K562 (cell line): ENCODE measurements at regions not wholly inside any gene's neighbourhood (a gene's known extent, or its start where the extent isn't known, plus 50 kb on each side); places are given as distances from the start of the nearest gene placed in this dataset.

Experiments used
- C11orf30 ChIP-seq: fragments of 450-650 bp; IDR thresholded peaks from 2 replicates; pipeline ENCODE4 v1.6.1; 2016; ENCODE audit warnings: low read depth, mild to moderate bottlenecking
- E2F8 ChIP-seq: fragments of 450-650 bp; IDR thresholded peaks from 2 replicates; pipeline ENCODE4 v1.7.1; 2018; ENCODE audit warnings: mild to moderate bottlenecking, low read depth; ENCODE audit not compliant: partially characterized antibody
- KAT8 ChIP-seq: fragments of 450-650 bp; IDR thresholded peaks from 2 replicates; pipeline ENCODE4 v1.6.1; 2016; ENCODE audit warnings: low read depth, mild to moderate bottlenecking
- MIER1 ChIP-seq: fragments of 450-650 bp; IDR thresholded peaks from 2 replicates; pipeline ENCODE4 v1.6.1; 2016; ENCODE audit warnings: antibody characterized with exemption, mild to moderate bottlenecking, low read depth
- MNT ChIP-seq, 2 experiments: fragments of 450-650 bp; conservative IDR thresholded peaks; 2 replicates each; pipeline ENCODE4 v1.6.1; 2017; ENCODE audit warnings: mild to moderate bottlenecking in 2 of 2, moderate library complexity in 2 of 2
- NELFE ChIP-seq: IDR thresholded peaks from 2 replicates; pipeline ENCODE4 v1.6.1; 2011; ENCODE audit warnings: mild to moderate bottlenecking; ENCODE audit not compliant: insufficient read depth, insufficient read length
- RBM34 ChIP-seq: fragments of 200-400 bp; formaldehyde crosslinking; IDR thresholded peaks from 2 replicates; pipeline ENCODE4 v1.6.1; 2018; ENCODE audit warnings: low read length, borderline replicate concordance; ENCODE audit not compliant: insufficient read depth
- SMAD4 ChIP-seq: fragments of 250-450 bp; sonication (Bioruptor Pico); conservative IDR thresholded peaks from 2 replicates; pipeline ENCODE4 v1.8.0; 2021; ENCODE audit warnings: inconsistent platforms, mild to moderate bottlenecking, moderate library complexity
- ZBTB33 ChIP-seq: sonication (generic); formaldehyde crosslinking; IDR thresholded peaks from 2 replicates; pipeline ENCODE4 v1.8.1; 2023; ENCODE audit warnings: mild to moderate bottlenecking, missing genetic modification reagents
- ZBTB8A ChIP-seq: fragments of 450-650 bp; IDR thresholded peaks from 2 replicates; pipeline ENCODE4 v1.6.1; 2018; ENCODE audit warnings: mild to moderate bottlenecking, moderate library complexity; ENCODE audit not compliant: partially characterized antibody
- ZNF512 ChIP-seq: IDR thresholded peaks from 2 replicates; pipeline ENCODE4 v1.6.1; 2016; ENCODE audit warnings: missing genetic modification characterization, missing compliant biosample characterization

- TF ChIP-seq MNT (conservative IDR thresholded peaks at IDR 0.05) (0 out of 4 replicates have a peak, but pooled peaks of 1 of the 2 experiments have one; percentile 13), C11orf30 (peak; percentile 2; the same call in 1 of the 2 replicates), NELFE (no peak), SMAD4 (no peak), E2F8 (peak; percentile 2), MIER1 (peak; percentile 56; the same call in 1 of the 2 replicates), KAT8 (peak; percentile 10; the same call in 1 of the 2 replicates), ZBTB33 (CRISPR knock-in tag) (no peak), ZBTB8A (no peak), ZNF512 (tag) (peak; percentile 96), RBM34 (no peak)
- TF ChIP-seq, all 486 proteins: peak for 23
These were observed 141.6 kb downstream of the TRIM27 start (continued) for GRCh38 chr6:28782113-28782673.
